Neuronal stem cell (in vitro differentiated cells): ENCODE measurements at regions not wholly inside any gene's neighbourhood (a gene's known extent, or its start where the extent isn't known, plus 50 kb on each side); places are given as distances from the start of the nearest gene placed in this dataset.

ENCODE experiments used
- DNase-seq: peaks from one replicate; pipeline ENCODE4 v3.0.0-alpha.2; 2013; ENCODE audit warnings: low spot score
- H2AFZ ChIP-seq: one replicate; pipeline ENCODE4 v1.6.1; 2013; ENCODE audit warnings: mild to moderate bottlenecking, low read length, inconsistent platforms
- H2AK5ac ChIP-seq: 2 replicates; pipeline ENCODE4 v1.6.1; 2013; ENCODE audit warnings: low read depth, mild to moderate bottlenecking, inconsistent platforms, low read length, moderate library complexity, mixed read lengths
- H2BK120ac ChIP-seq: 2 replicates; pipeline ENCODE4 v1.6.1; 2013; ENCODE audit warnings: low read depth, mild to moderate bottlenecking, inconsistent platforms, low read length, moderate library complexity, mixed read lengths
- H2BK12ac ChIP-seq: one replicate; pipeline ENCODE4 v1.6.1; 2013; ENCODE audit warnings: low read length, inconsistent platforms
- H2BK15ac ChIP-seq: 2 replicates; pipeline ENCODE4 v1.6.1; 2013; ENCODE audit warnings: mild to moderate bottlenecking, low read length, inconsistent platforms, mixed read lengths
- H2BK5ac ChIP-seq: one replicate; pipeline ENCODE4 v1.6.1; 2013; ENCODE audit warnings: inconsistent platforms, mild to moderate bottlenecking, low read length, moderate library complexity
- H3K14ac ChIP-seq: one replicate; pipeline ENCODE4 v1.6.1; 2013; ENCODE audit warnings: low read length, inconsistent platforms
- H3K18ac ChIP-seq: 2 replicates; pipeline ENCODE4 v1.6.1; 2013; ENCODE audit warnings: low read length, inconsistent platforms
- H3K23ac ChIP-seq: 2 replicates; pipeline ENCODE4 v1.6.1; 2013; ENCODE audit warnings: low read depth, mild to moderate bottlenecking, mixed read lengths, low read length, inconsistent platforms; ENCODE audit not compliant: poor library complexity
- H3K27ac ChIP-seq: replicated peaks from 3 replicates; pipeline ENCODE4 v1.5.1; 2013; ENCODE audit warnings: low read length, inconsistent platforms
- H3K27me3 ChIP-seq, 3 experiments: 2 replicates each; pipeline ENCODE4 v1.6.1; 2013; ENCODE audit warnings: low read length in 3 of 3, mild to moderate bottlenecking in 2 of 3, inconsistent platforms in 1 of 3, low read depth in 1 of 3, mixed read lengths in 1 of 3, moderate library complexity in 1 of 3; ENCODE audit not compliant: control insufficient read depth in 3 of 3, insufficient read depth in 3 of 3
- H3K36me3 ChIP-seq, 2 donors: replicated peaks in 1 of 2; 2 replicates each; pipeline ENCODE4 v1.6.1; 2013; ENCODE audit warnings: low read length in 2 of 2; ENCODE audit not compliant: control insufficient read depth in 2 of 2, insufficient read depth in 2 of 2
- H3K4ac ChIP-seq: 2 replicates; pipeline ENCODE4 v1.6.1; 2013; ENCODE audit warnings: inconsistent platforms, mild to moderate bottlenecking, low read length, moderate library complexity
- H3K4me1 ChIP-seq, 2 donors: 1 replicate in 1 of 2; 2 replicates in 1 of 2; pipeline ENCODE4 v1.6.1; 2013; ENCODE audit warnings: low read length in 2 of 2, low read depth in 1 of 2; ENCODE audit not compliant: control insufficient read depth in 2 of 2, insufficient read depth in 1 of 2
- H3K4me2 ChIP-seq: one replicate; pipeline ENCODE4 v1.6.1; 2013; ENCODE audit warnings: mild to moderate bottlenecking, low read length, inconsistent platforms; ENCODE audit not compliant: insufficient read depth, poor library complexity, severe bottlenecking
- H3K4me3 ChIP-seq, 2 donors: 2 replicates each; pipeline ENCODE4 v1.5.1; 2013; ENCODE audit warnings: low read length in 2 of 2, mild to moderate bottlenecking in 2 of 2, inconsistent platforms in 1 of 2, moderate library complexity in 1 of 2
- H3K79me1 ChIP-seq: one replicate; pipeline ENCODE4 v1.6.1; 2013; ENCODE audit warnings: low read depth, mild to moderate bottlenecking, inconsistent platforms, low read length, moderate library complexity
- H3K9ac ChIP-seq: one replicate; pipeline ENCODE4 v1.6.1; 2013; ENCODE audit warnings: mild to moderate bottlenecking, low read depth, low read length, inconsistent platforms; ENCODE audit not compliant: poor library complexity
- H3K9me3 ChIP-seq, 2 donors: replicated peaks in 1 of 2; 2 replicates each; pipeline versions ENCODE3 to v1.6.1; 2013; ENCODE audit warnings: low read length in 2 of 2, mild to moderate bottlenecking in 2 of 2, inconsistent platforms in 1 of 2, low read depth in 1 of 2, mixed read lengths in 1 of 2, moderate library complexity in 1 of 2; ENCODE audit not compliant: control insufficient read depth in 2 of 2, insufficient read depth in 1 of 2
- H4K8ac ChIP-seq: one replicate; pipeline ENCODE4 v1.6.1; 2013; ENCODE audit warnings: low read depth, mild to moderate bottlenecking, inconsistent platforms, low read length, moderate library complexity
- H4K91ac ChIP-seq: one replicate; pipeline ENCODE4 v1.6.1; 2013; ENCODE audit warnings: low read length, low read depth, mild to moderate bottlenecking, inconsistent platforms; ENCODE audit not compliant: poor library complexity
- WGBS, 2 donors: extraction: QIAGEN DNeasy Blood & Tissue Kit; methylation state at CpG; one replicate each; pipeline ENCODE4 v1.1.7; 2013; ENCODE audit warnings: missing lambda C conversion rate in 2 of 2, mixed read lengths in 1 of 2; ENCODE audit not compliant: insufficient read length in 2 of 2, insufficient replicate concordance in 1 of 2; ENCODE audit errors: extremely low coverage in 2 of 2; 5-methylcytosine and 5-hydroxymethylcytosine counted together

DNA sequence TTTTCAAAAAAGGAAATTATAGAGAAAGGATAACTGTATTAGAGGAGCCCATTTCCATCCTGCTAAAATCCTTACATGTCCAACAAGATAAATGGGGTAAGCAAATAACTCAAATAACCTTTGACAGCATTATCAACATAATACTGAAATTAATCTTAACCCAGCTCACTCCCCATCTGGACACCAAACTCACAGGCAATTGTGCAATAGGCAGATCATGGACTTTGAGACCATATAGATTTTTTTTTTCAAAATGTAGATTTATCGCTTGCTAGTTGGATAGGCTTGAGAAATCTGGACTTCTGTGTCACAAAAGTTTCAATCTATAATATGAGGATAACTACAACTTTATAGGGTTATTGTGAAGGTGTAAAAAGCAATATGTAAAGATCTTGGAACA is 134.4 kb upstream of the ASCC3 start:
- Histone ChIP-seq H3K36me3 (no peaks in the 10 kb centered on the region), H3K4me3 (no peak overlapping the region), H2BK5ac (no peak overlapping the region), H3K27ac (no peak overlapping the region), H3K4me2 (no peak overlapping the region), H2BK15ac (no peak overlapping the region), H2BK12ac (no peak overlapping the region), H2AFZ (no peak overlapping the region), H3K4ac (no peak overlapping the region), H2AK5ac (no peak overlapping the region), H2BK120ac (no peak overlapping the region), H4K91ac (no peak overlapping the region), H3K23ac (no peak overlapping the region), H3K14ac (no peak overlapping the region), H4K8ac (no peak overlapping the region), H3K27me3 (no peaks in the 10 kb centered on the region), H3K9me3 (no peaks in the 10 kb centered on the region), H3K4me1 (no peaks in the 10 kb centered on the region), H3K9ac (no peak overlapping the region), H3K79me1 (no peaks in the 10 kb centered on the region), H3K18ac (no peak overlapping the region)
- no CpG with 5 or more reads among the region's 1 CpG for whole genome bisulfite sequencing, 2 donors
- no peak for DNase-seq

DNA sequence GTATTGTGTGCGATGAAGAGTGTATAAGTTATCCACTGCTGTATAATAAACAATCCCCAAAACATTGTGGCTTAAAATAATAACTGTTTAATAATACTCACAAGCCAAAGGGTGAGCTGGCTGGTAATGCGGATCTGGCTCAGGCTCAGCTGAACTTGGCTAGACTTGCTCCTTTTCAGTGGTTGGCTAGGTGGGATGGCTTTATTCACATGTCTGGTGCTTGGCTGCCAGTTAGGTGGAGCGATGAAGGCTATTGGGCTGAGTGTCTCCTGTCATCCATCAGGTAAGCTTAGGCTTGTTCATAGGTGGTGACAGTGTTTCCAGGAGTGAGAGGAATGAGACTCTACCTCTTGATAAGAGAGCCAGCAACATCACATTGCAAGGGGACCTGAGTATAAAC is 135.0 kb upstream of the ASCC3 start:
- Histone ChIP-seq H3K27ac (no peak overlapping the region), H3K79me1 (no peaks in the 10 kb centered on the region), H3K36me3 (no peaks in the 10 kb centered on the region), H4K91ac (no peak overlapping the region), H2AK5ac (no peak overlapping the region), H4K8ac (no peak overlapping the region), H2BK12ac (no peak overlapping the region), H3K4me2 (no peak overlapping the region), H2BK15ac (no peak overlapping the region), H3K9ac (no peak overlapping the region), H3K23ac (no peak overlapping the region), H3K4me3 (no peak overlapping the region), H3K14ac (no peak overlapping the region), H2BK5ac (no peak overlapping the region), H3K18ac (no peak overlapping the region), H2BK120ac (no peak overlapping the region), H3K4me1 (no peaks in the 10 kb centered on the region), H2AFZ (no peak overlapping the region), H3K9me3 (no peaks in the 10 kb centered on the region), H3K27me3 (no peaks in the 10 kb centered on the region), H3K4ac (no peak overlapping the region)
- DNase-seq = no peak
- no CpG with 5 or more reads among the region's 3 CpGs for WGBS, 2 donors

DNA sequence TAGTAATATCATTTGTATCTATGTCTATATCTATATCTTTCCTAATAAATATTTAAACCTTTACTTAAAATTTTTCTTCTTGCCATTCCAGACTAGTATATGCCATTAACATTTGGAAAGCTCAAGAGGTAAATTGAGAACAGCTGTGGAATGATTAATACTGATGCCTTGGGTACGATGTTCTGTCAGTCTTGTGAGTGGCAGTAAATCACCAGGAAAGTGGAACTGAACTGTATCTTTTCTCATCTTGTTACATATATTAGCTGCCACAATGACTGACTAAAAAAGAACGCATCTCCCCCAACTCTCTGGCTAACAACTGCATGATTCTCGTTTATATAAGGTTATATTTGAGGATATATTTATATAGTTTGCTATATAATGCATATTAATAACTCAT is 137.0 kb upstream of the ASCC3 start:
- Histone ChIP-seq H3K4me3 (no peak overlapping the region), H3K4me2 (no peak overlapping the region), H2AFZ (no peak overlapping the region), H3K4ac (no peak overlapping the region), H3K18ac (no peak overlapping the region), H3K9me3 (no peaks in the 10 kb centered on the region), H3K36me3 (no peaks in the 10 kb centered on the region), H2AK5ac (no peak overlapping the region), H3K27me3 (no peaks in the 10 kb centered on the region), H3K79me1 (no peaks in the 10 kb centered on the region), H4K8ac (no peak overlapping the region), H3K23ac (no peak overlapping the region), H3K27ac (no peak overlapping the region), H3K14ac (no peak overlapping the region), H3K4me1 (no peaks in the 10 kb centered on the region), H2BK15ac (no peak overlapping the region), H4K91ac (no peak overlapping the region), H2BK120ac (no peak overlapping the region), H3K9ac (no peak overlapping the region), H2BK12ac (no peak overlapping the region), H2BK5ac (no peak overlapping the region)
- WGBS, 2 donors = no CpG with 5 or more reads among the region's 3 CpGs
- DNase-seq = no peak

DNA sequence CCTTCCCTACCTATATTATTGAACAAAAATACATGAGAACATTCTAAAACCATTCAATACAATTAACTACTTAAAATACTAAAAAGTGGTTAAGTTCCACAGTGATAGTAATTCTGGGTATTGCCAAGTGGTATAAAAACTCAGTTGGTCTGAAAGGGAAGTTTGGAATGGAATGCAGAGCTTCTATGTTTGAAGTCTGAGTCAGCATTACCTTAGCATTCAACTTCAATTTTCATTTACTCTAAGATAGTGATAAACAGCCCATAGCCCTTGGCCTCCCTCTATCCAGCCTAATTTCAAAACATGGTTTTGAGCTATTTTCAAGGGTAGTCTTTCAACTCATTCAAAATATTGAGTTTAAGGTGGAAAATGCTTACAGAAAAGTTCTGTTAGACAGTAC is 140.4 kb upstream of the ASCC3 start:
- Histone ChIP-seq H3K4me1 (no peaks in the 10 kb centered on the region), H3K79me1 (no peaks in the 10 kb centered on the region), H2AFZ (no peak overlapping the region), H3K9me3 (peaks cover 0 to 2% of the 10 kb centered on the region in 2 donors), H4K8ac (no peak overlapping the region), H2AK5ac (no peak overlapping the region), H3K14ac (no peak overlapping the region), H2BK15ac (no peak overlapping the region), H3K4ac (no peak overlapping the region), H3K27me3 (no peaks in the 10 kb centered on the region), H3K23ac (no peak overlapping the region), H4K91ac (no peak overlapping the region), H3K27ac (no peak overlapping the region), H3K4me3 (no peak overlapping the region), H3K9ac (no peak overlapping the region), H2BK12ac (no peak overlapping the region), H3K18ac (no peak overlapping the region), H2BK5ac (no peak overlapping the region), H3K4me2 (no peak overlapping the region), H3K36me3 (no peaks in the 10 kb centered on the region), H2BK120ac (no peak overlapping the region)
- no peak for DNase-seq
